Esophagus squamous epithelium (tissue), 4 donors: ENCODE measurements at regions not wholly inside any gene's neighbourhood (a gene's known extent, or its start where the extent isn't known, plus 50 kb on each side); places are given as distances from the start of the nearest gene placed in this dataset.

ENCODE experiments used
- CTCF ChIP-seq, 6 experiments: fragments of 450-650 bp in 4 of 6; fragments of 200-600 bp in 2 of 6; sonication (generic) in 2 of 6; IDR thresholded peaks; one replicate each; pipeline ENCODE4 v1.5.1; 2016 to 2019; ENCODE audit warnings: antibody characterized with exemption in 6 of 6, mild to moderate bottlenecking in 4 of 6, moderate library complexity in 4 of 6
- POLR2A ChIP-seq, 4 donors: fragments of 450-650 bp; IDR thresholded peaks; one replicate each; pipeline ENCODE4 v1.6.1; 2017; ENCODE audit warnings: antibody characterized with exemption in 4 of 4, mild to moderate bottlenecking in 4 of 4, moderate library complexity in 3 of 4

DNA sequence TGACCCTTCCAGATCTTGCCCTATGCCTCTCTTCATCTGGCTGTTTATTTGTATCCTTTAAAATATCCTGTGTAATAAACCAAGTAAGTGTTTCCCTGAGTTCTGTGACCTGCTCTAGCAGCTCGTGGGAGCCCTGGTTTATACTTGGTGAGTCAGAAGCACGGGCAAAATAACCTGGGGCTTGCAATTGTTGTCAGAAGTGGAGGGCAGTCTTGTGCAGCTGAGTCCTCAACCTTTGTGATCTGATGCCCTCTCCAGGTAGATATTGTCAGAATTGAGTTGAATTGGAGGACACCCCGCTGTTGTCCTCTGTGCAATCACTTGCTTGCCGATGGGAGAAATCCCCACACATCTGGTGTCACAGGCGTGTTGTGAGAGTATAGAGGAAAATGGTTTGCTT lies 62.5 kb upstream of the PRICKLE1 start:
- no peak for TF ChIP-seq CTCF (IDR thresholded peaks at IDR 0.05)
- no peak for TF ChIP-seq POLR2A (IDR thresholded peaks at IDR 0.05)
